Adrenal gland (tissue), 9 donors: ENCODE measurements at regions not wholly inside any gene's neighbourhood (a gene's known extent, or its start where the extent isn't known, plus 50 kb on each side); places are given as distances from the start of the nearest gene placed in this dataset.

Experiments used
- DNase-seq, 7 donors: peaks; one replicate each; pipeline ENCODE4 v3.0.0-alpha.2; 2019 to 2020
- H3K27ac ChIP-seq, 5 donors: fragments of 200-600 bp; sonication (generic) in 4 of 5; 1 replicate in 3 of 5; 2 replicates in 2 of 5; pipeline versions ENCODE4 v1.5.1 to v1.8.0; 2016 to 2020; ENCODE audit warnings: mild to moderate bottlenecking in 1 of 5
- H3K27me3 ChIP-seq: fragments of 200-600 bp; 2 replicates; pipeline ENCODE4 v1.8.0; 2021
- H3K36me3 ChIP-seq, 2 donors: fragments of 200-600 bp; replicated peaks in 1 of 2; 1 replicate in 1 of 2; 2 replicates in 1 of 2; pipeline versions ENCODE4 v1.5.1 to v1.8.0; 2018 to 2022
- H3K4me1 ChIP-seq, 2 donors: fragments of 200-600 bp; replicated peaks in 1 of 2; 1 replicate in 1 of 2; 2 replicates in 1 of 2; pipeline versions ENCODE4 v1.5.1 to v1.8.0; 2018 to 2021
- H3K4me3 ChIP-seq, 4 donors: fragments of 200-600 bp; sonication (generic) in 3 of 4; one replicate each; pipeline ENCODE4 v1.5.1; 2016 to 2018
- H3K9me3 ChIP-seq, 3 donors: fragments of 200-600 bp; sonication (generic) in 1 of 3; replicated peaks in 1 of 3; 1 replicate in 2 of 3; 2 replicates in 1 of 3; pipeline versions ENCODE4 v1.5.1 to v1.8.0; 2016 to 2021
- CTCF ChIP-seq, 6 experiments: fragments of 450-650 bp in 4 of 6; fragments of 200-600 bp in 2 of 6; sonication (generic) in 1 of 6; IDR thresholded peaks; 1 replicate in 5 of 6; 2 replicates in 1 of 6; pipeline versions ENCODE4 v1.5.1 to v1.8.0; 2016 to 2021; ENCODE audit warnings: antibody characterized with exemption in 6 of 6, mild to moderate bottlenecking in 2 of 6, moderate library complexity in 1 of 6
- POLR2A ChIP-seq, 2 donors: fragments of 450-650 bp; IDR thresholded peaks; one replicate each; pipeline ENCODE4 v1.6.1; 2017; ENCODE audit warnings: antibody characterized with exemption in 2 of 2, mild to moderate bottlenecking in 2 of 2, moderate library complexity in 1 of 2
- WGBS, 4 donors: extraction: QIAGEN DNeasy Blood & Tissue Kit in 2 of 4; methylation state at CpG; one replicate each; pipeline versions ENCODE4 v1.1.5 to v1.1.7; 2013 to 2017; 5-methylcytosine and 5-hydroxymethylcytosine counted together
- intact Hi-C, 2 donors: fragments of 100-400 bp; cut with DNase I; formaldehyde crosslinking; loops; one replicate each; pipeline versions ENCODE4 v1.14.1 to v1.15.0; 2022 to 2023
- donor health status: healthy with polysubstance abuse.
- donor health status: Bipolar disorder and iron deficiency.
- donor health status: DM: yes; HTN: yes; CAD: no.
- donor health status: DM: no; HTN: no; CAD: no.
- donor health status: DM: no; HTN: no; CAD: no.

- intact Hi-C loops = no loop called here
- no peaks in the 10 kb centered on the region for H3K27me3 ChIP-seq
- no peak for TF ChIP-seq POLR2A (IDR thresholded peaks at IDR 0.05)
- TF ChIP-seq CTCF (IDR thresholded peaks at IDR 0.05) = no peak
- H3K9me3 ChIP-seq = no peaks in the 10 kb centered on the region
- DNase-seq = no peak
- WGBS, 4 donors = 78 to 87% (median 80%) methylated on average over 1 of the region's 1 CpG
- H3K4me1 ChIP-seq = no peaks in the 10 kb centered on the region
- no peaks in the 10 kb centered on the region for H3K36me3 ChIP-seq
- no peak overlapping the region for H3K4me3 ChIP-seq
- H3K27ac ChIP-seq = no peak overlapping the region
Measured at GRCh38 chr1:170310951-170311350, 165.2 kb downstream of the NTMT2 start.

- intact Hi-C loops = no loop called here
Measured at GRCh38 chr1:170313306-170313705, 167.5 kb downstream of the NTMT2 start.

GRCh38 chr1:170316270-170316669, 170.5 kb downstream of the NTMT2 start:
- intact Hi-C loops = no loop called here
- 71 to 86% (median 84%) methylated on average over 5 of the region's 5 CpGs for WGBS, 4 donors
- DNase-seq = no peak

More at GRCh38 chr1:170313306-170313705, 167.5 kb downstream of the NTMT2 start:
- H3K27me3 ChIP-seq = no peaks in the 10 kb centered on the region
- 82 to 93% (median 88%) methylated on average over 3 of the region's 3 CpGs for WGBS, 4 donors
- DNase-seq = no peak
- no peaks in the 10 kb centered on the region for H3K4me1 ChIP-seq
- H3K4me3 ChIP-seq = no peak overlapping the region
- no peaks in the 10 kb centered on the region for H3K9me3 ChIP-seq
- no peak for TF ChIP-seq POLR2A (IDR thresholded peaks at IDR 0.05)
- no peak for TF ChIP-seq CTCF (IDR thresholded peaks at IDR 0.05)
- no peak overlapping the region for H3K27ac ChIP-seq
- no peaks in the 10 kb centered on the region for H3K36me3 ChIP-seq

GRCh38 chr1:170318141-170318540, 172.4 kb downstream of the NTMT2 start:
- TF ChIP-seq CTCF (IDR thresholded peaks at IDR 0.05) = no peak
- no peak for TF ChIP-seq POLR2A (IDR thresholded peaks at IDR 0.05)
- H3K27ac ChIP-seq = no peak overlapping the region
- no peaks in the 10 kb centered on the region for H3K4me1 ChIP-seq
- H3K36me3 ChIP-seq = no peaks in the 10 kb centered on the region
- H3K27me3 ChIP-seq = no peaks in the 10 kb centered on the region
- H3K9me3 ChIP-seq = no peaks in the 10 kb centered on the region
- H3K4me3 ChIP-seq = no peak overlapping the region
- DNase-seq = no peak
- intact Hi-C loops = no loop called here
- WGBS, 4 donors = 56 to 80% (median 69%) methylated on average over 1 of the region's 1 CpG

More at GRCh38 chr1:170316270-170316669, 170.5 kb downstream of the NTMT2 start:
- Histone ChIP-seq H3K27me3 (no peaks in the 10 kb centered on the region), H3K27ac (no peak overlapping the region), H3K9me3 (no peaks in the 10 kb centered on the region), H3K4me1 (no peaks in the 10 kb centered on the region), H3K36me3 (no peaks in the 10 kb centered on the region), H3K4me3 (no peak overlapping the region)
- TF ChIP-seq POLR2A (IDR thresholded peaks at IDR 0.05) (no peak), CTCF (IDR thresholded peaks at IDR 0.05) (no peak)
